Activated CD8-positive, alpha-beta memory T cell treated with anti-CD3 and anti-CD28 coated beads for 4 hours (primary cell): ENCODE measurements at regions not wholly inside any gene's neighbourhood (a gene's known extent, or its start where the extent isn't known, plus 50 kb on each side); places are given as distances from the start of the nearest gene placed in this dataset.

Source experiments
- DNase-seq, 2 donors: peaks; one replicate each; pipeline ENCODE4 v3.0.0-alpha.2; 2020; ENCODE audit warnings: low read depth in 2 of 2

DNA sequence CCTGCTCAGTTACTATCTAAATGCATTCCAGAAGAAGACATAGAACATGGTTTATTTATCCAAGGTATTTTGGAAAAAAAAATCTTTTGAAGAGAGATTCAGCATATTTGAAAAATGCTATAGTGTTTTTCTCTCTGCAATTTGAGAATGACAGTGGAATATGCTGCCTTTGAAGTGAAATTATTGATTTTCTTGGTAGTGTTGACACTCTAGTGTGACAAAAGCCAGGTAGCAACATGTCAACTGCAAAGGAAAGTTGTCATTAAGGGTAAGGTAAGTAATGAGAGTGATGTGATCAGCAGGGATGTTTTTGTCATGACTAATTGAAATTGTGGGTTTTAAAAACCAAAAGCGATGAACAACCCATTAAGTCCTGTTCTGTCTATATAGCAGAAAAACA lies 1387.1 kb upstream of the TMEFF2 start:
- DNase-seq: no peak

DNA sequence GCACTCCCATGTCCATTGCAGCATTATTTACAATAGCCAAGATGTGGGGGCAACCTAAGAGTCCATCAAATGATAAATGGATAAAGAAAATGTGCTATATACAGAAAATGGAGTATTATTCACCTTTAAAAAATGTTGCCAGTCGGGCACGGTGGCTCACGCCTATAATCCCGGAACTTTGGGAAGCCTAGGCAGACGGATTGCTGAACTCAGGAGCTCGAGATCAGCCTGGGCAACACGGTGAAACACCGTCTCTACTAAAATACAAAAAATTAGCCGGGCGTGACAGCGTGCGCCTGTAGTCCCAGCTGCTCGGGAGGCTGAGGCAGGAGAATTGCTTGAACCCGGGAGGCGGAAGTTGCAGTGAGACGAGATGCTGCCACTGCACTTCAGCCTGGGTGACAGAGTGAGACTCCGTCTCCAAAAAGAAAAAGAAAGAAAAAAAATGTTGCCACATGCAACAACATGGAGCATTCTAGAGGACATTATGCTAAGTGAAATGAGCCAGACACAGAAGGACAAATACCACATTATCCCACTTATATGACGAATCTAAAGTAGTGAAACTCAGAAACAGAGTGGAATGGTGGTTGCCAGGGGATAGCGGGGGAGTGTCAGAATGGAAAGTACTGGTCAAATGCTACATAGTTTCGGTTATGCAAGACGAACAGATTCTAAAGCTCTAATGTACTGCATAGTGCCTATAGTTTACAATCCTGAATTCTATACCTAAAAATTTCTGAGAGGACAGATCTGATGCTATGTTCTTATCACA lies 1385.6 kb upstream of the TMEFF2 start:
- no peak for DNase-seq

GRCh38 chr2:193566886-193567285 lies 1372.2 kb upstream of the TMEFF2 start:
- DNase-seq: no peak

DNA sequence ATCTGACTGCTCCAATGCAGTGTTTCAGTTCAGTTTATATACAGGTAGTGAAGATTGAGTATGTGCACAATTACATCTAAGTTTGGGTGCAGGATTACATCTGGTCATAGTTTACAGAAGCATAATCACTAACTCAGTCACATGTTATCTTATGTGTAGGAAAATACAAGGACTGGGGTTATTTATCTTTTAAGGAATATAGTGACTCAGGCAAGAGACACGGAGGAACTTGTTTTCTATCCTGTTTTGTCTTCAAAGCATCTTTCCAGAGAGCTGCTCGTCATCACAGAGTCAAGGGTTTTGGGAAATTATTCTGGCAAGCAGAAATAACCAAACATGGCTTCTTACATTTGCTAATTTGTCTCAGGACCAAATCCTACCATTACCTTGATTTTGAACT lies 1371.5 kb upstream of the TMEFF2 start:
- DNase-seq: no peak

DNA sequence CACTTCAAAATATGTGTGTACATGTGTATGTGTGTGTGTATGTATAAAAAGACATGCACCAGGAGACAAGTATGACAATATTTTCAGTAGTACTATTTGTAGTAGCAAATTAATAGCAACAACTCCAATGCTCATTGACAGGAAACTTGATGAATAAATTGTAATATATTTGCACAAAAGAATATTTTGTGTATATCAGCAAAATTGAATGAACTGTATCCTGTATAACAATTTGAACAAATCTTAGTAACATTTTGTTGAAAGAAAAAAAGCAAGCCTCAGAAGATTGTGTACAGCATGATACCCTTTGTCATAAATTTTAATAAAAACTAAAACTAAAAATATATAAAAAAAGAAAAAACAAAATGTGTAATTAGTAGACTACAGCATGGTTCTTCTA lies 1367.3 kb upstream of the TMEFF2 start:
- DNase-seq: no peak

GRCh38 chr2:193561054-193561453 lies 1366.3 kb upstream of the TMEFF2 start:
- no peak for DNase-seq

GRCh38 chr2:193556766-193557470 lies 1362.2 kb upstream of the TMEFF2 start:
- no peak for DNase-seq

DNA sequence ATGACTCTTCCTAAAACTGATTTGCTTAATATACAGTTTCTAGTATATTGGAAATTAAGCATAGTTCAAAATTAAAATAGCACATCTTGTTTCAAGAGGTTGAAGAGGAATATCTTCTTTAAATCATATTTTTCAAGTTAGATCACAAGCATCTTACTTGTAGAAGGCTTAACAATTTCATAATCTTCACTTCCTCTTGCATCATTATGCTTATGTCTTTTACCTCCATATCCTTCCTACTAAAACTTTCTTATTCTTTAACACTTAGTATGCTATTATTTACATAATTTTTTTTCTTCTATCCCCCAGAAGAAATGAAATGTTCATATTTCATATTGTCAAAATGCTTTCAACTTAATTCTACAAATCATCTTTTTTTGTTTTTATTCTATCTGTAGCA lies 1354.9 kb upstream of the TMEFF2 start:
- no peak for DNase-seq

DNA sequence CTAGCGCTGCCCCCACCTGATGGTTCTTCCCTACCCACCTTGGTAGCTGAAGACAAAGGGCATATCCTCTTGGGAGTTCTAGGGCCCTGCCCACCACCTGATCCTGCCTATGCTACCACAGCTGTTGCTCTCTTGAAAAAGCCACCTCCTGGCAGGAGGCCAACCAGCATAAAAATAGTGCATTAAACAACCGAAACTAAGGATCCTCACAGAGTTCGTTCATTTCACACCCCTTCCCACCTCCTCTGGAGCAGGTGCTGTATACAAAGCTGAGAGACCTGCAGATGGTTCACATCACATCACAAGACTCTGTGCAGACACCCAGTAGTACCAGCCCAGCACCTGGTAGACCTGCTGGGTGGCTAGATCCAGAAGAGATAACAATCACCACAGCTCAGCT lies 1348.0 kb upstream of the TMEFF2 start:
- no peak for DNase-seq

- no peak for DNase-seq
These were observed 1344.5 kb upstream of the TMEFF2 start for GRCh38 chr2:193539188-193539587.

DNA sequence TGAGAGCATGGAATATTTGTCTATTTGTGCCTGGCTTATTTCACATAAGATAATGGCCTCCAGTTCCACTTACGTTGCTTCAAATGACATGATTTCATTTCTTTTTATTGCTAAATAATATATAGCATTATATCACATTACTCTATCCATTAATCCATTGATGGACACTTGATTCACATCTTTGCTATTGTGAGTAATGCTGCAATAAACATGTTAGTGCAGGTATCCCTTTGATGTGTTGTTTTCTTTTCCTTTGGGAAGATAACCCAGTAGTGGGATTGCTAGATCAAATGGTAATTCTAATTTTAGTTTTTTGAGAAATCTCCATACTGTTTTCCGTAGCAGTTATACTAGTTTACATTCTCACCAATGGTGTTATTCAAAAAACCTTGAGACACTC lies 1343.3 kb upstream of the TMEFF2 start:
- no peak for DNase-seq

DNA sequence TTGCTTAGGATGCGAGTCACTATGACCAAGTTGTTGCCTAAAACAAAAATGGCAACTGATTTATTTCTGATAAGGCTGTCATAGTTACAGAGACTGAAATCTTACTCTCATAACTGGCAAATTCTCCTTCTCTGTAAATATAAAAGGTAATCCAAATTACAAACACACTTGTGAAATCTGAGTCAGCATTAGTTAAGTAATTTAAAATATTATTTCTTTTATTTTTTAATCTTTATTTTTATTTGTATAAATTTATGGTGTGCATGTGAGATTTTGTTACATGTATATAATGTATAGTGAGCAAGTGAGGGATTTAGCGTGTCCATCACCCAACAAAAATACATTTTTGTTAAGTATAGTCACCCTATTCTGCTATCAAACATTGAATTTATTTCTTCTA lies 1342.8 kb upstream of the TMEFF2 start:
- DNase-seq: no peak

GRCh38 chr2:193528458-193528857 lies 1333.7 kb upstream of the TMEFF2 start:
- DNase-seq: no peak

GRCh38 chr2:193527146-193527545 lies 1332.4 kb upstream of the TMEFF2 start:
- no peak for DNase-seq

GRCh38 chr2:193523662-193524061 lies 1328.9 kb upstream of the TMEFF2 start:
- no peak for DNase-seq

DNA sequence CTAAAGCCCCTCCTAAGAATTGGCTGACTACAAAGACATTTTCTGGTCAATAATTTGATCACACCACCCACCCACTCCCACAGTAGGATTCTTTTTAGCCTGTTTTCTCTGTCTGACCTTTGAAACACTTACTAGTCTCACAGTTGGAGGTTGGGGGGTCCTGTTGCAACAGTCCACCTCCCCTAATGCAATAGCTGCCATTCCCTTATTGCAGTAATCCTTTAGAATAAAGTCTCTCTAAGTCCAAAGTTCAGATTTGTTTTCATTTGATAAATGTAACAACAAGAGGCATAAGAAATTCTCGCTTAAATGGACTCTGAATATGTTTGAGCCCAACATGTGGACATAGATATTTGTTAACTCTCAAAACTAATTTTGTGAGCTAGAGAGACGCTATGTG lies 1326.8 kb upstream of the TMEFF2 start:
- no peak for DNase-seq

GRCh38 chr2:193520709-193521458 lies 1326.2 kb upstream of the TMEFF2 start:
- no peak for DNase-seq

- no peak for DNase-seq
These were observed 1323.5 kb upstream of the TMEFF2 start for GRCh38 chr2:193518041-193518817.

DNA sequence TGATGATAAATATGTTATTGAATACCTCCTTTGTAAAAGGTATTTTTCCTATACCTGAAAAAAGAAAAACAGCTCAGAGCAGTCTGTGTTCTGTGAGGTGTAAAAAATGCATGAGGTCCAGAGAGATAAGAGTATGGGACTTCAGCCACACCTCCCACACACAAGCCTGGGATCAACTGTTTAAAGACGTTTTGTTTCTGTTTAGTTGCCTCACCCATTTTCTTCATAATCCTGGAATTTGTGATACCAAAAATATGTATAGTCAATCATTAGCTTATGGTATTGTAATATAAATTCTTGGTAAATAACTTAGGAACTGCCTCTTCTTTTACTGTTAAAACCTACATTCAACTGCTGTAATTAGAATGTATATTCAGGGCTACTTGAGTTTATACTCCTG lies 1322.9 kb upstream of the TMEFF2 start:
- DNase-seq: no peak

DNA sequence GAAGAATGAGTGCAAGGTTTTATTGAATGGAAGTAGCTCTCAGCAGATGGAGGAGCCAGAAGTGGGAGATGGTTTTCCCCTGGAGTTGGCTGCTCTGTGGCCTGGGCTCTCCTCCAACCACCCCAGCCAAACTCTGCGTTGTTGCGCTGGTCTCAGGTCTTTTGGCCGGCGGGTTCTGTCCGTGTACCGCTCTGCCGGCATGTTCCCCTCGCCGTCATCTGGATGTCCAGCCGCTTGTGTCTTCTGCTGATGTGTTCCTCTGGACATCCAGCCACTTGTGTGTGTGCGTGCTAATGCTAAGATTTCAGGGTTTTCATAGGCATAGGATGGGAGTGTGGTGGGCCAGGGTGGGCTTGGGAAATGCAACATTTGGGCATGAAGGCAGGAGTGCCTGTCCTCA lies 1311.3 kb upstream of the TMEFF2 start:
- no peak for DNase-seq

DNA sequence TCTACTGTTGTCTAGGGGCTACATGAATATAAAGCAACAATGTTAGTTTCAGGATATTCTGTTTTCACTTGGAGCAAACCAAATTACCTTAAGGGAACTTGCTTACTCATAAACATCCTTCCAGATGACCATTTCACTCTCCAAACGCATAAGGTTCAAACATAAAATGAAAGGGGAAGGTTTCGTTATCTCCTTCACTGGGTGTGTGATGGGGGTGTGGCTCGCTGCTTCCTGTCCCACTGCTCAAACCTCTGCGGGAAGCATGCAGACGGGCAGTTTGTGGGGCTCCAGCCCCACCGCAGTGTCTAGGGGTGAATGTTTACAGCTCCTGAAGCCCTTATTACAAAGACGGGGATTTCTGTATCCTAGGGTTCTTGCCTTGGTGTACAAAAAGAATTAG lies 1310.9 kb upstream of the TMEFF2 start:
- DNase-seq: no peak
